Panc1 (cell line): ENCODE measurements at regions not wholly inside any gene's neighbourhood (a gene's known extent, or its start where the extent isn't known, plus 50 kb on each side); places are given as distances from the start of the nearest gene placed in this dataset.
A peak's percentile ranks its signal among the peaks of the same experiment; 100 is the strongest.

Experiments used
- ATAC-seq: fragments of 200-7000 bp; cut with Tn5 transposase; 2 replicates; pipeline ENCODE4 v1.9.1; 2020; ENCODE audit warnings: mild to moderate bottlenecking, moderate library complexity
- BruUV-seq: library from RNA; stranded (reverse); fragments of 400-500 nt; replicated peaks from 2 replicates; lab custom pipeline; 2021; lab: Mats Ljungman, UMichigan
- CTCF ChIA-PET: fragments of 300-600 bp; sonication (Branson Sonifier 250); formaldehyde crosslinking; loops from one replicate; lab custom pipeline; 2022; ENCODE audit warnings: antibody characterized with exemption; lab: Charles Lee
- POLR2A ChIA-PET: fragments of 300-600 bp; sonication (Branson Sonifier 250); formaldehyde crosslinking; loops from one replicate; lab custom pipeline; 2022; ENCODE audit warnings: antibody characterized with exemption; lab: Charles Lee
- DNase-seq: peaks from one replicate; pipeline ENCODE4 v3.0.0-alpha.2; 2010; ENCODE audit warnings: low read depth, low spot score
- H3K27ac ChIP-seq: 2 replicates; pipeline ENCODE4 v1.5.1; 2011; ENCODE audit warnings: mild to moderate bottlenecking, low read length, inconsistent platforms
- H3K27me3 ChIP-seq: fragments of 200-500 bp; sonication (Bioruptor generic); 2 replicates; pipeline ENCODE4 v1.6.0; 2014; ENCODE audit warnings: low read length, inconsistent platforms; ENCODE audit not compliant: control insufficient read depth, insufficient read depth
- H3K36me3 ChIP-seq: fragments of 200-500 bp; sonication (Bioruptor generic); 2 replicates; pipeline ENCODE4 v1.5.1; 2014; ENCODE audit warnings: inconsistent platforms, mild to moderate bottlenecking, low read length, moderate library complexity; ENCODE audit not compliant: control insufficient read depth, insufficient read depth
- H3K4me1 ChIP-seq: 2 replicates; pipeline ENCODE4 v1.5.1; 2011; ENCODE audit warnings: inconsistent platforms, mild to moderate bottlenecking, low read length, moderate library complexity; ENCODE audit not compliant: control insufficient read depth, insufficient read depth
- H3K4me3 ChIP-seq, 2 experiments: 2 replicates each; pipeline ENCODE4 v1.5.1; 2011 to 2012; ENCODE audit warnings: low read depth in 2 of 2, low read length in 2 of 2, mild to moderate bottlenecking in 2 of 2, inconsistent platforms in 1 of 2, moderate library complexity in 1 of 2
- H3K9me3 ChIP-seq: fragments of 200-500 bp; sonication (Bioruptor generic); 2 replicates; pipeline ENCODE4 v1.5.1; 2014; ENCODE audit warnings: low read depth, mild to moderate bottlenecking, inconsistent platforms, low read length, moderate library complexity; ENCODE audit not compliant: control insufficient read depth, insufficient read depth
- CTCF ChIP-seq: fragments of 450-650 bp; IDR thresholded peaks from 2 replicates; pipeline ENCODE4 v1.5.1; 2017; ENCODE audit warnings: mild to moderate bottlenecking
- POLR2AphosphoS5 ChIP-seq: IDR thresholded peaks from 2 replicates; pipeline ENCODE4 v1.6.1; 2012; ENCODE audit warnings: mild to moderate bottlenecking, low read depth, low read length, moderate library complexity
- REST ChIP-seq, 2 experiments: IDR thresholded peaks; 2 replicates each; pipeline ENCODE4 v1.6.1; 2011 to 2012; ENCODE audit warnings: low read depth in 2 of 2, control low read depth in 1 of 2, low read length in 1 of 2, mild to moderate bottlenecking in 1 of 2, moderate library complexity in 1 of 2; ENCODE audit not compliant: insufficient read depth in 1 of 2
- SIN3A ChIP-seq: IDR thresholded peaks from 2 replicates; pipeline ENCODE4 v1.6.1; 2012; ENCODE audit warnings: low read depth, mild to moderate bottlenecking, low read length, moderate library complexity, borderline replicate concordance; ENCODE audit not compliant: insufficient read depth
- TCF7L2 ChIP-seq: IDR thresholded peaks from 2 replicates; pipeline ENCODE4 v1.6.1; 2011; ENCODE audit warnings: mild to moderate bottlenecking, low read depth, low read length, inconsistent platforms
- in situ Hi-C: cut with HindIII; loops from 2 replicates; pipeline ENCODE4 v1.10.0; 2016; ENCODE audit warnings: low sequenced_read_pairs, low pct_unique_long_range_greater_than_20kb
- intact Hi-C: fragments of 100-400 bp; cut with micrococcal nuclease; formaldehyde crosslinking; loops from one replicate; pipeline ENCODE4 v1.10.0; 2022; ENCODE audit not compliant: unreplicated experiment

DNA sequence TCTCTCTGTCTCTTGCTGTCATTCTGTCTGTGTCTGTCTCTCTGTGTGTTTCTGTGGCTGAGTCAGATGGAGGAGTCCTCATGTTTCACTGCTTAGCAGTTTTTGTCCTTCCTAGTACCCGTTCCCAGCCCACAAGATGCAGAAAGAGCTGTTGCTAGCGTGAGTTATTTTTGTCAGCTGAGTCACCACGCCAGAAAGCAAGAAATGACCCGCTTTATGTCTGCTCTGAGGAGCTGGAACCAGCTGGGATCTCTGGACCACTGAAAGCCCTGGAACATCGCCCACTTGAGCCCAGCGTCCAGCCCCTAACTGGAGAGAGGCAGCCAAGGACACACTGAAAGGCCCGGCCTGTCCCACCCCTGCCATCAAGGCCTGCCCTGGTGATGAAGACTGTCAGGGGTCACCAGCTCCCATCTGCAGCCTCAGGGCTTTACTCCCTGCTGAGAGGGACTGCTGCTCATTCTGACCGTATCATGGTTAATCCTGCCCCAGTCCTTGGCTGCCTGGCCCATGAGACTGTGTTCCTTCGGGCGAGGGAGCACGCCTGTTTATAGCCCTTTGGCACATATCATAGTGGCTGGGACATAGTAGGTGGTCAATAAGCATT lies 101.7 kb upstream of the TPM1 start:
- TF ChIP-seq SIN3A, result no peak
- TF ChIP-seq REST (IDR thresholded peaks at IDR 0.05; ENCODE audit: insufficient read depth in 1 of 2, low read depth in 2 of 2, low read length in 1 of 2), result no peak
- TF ChIP-seq CTCF, result no peak
- no peak for TF ChIP-seq TCF7L2
- no peak for TF ChIP-seq POLR2AphosphoS5
- no peaks in the 10 kb centered on the region for H3K36me3 ChIP-seq
- peaks cover 8% of the 10 kb centered on the region for H3K4me1 ChIP-seq
- H3K27ac ChIP-seq, result peak overlapping the region; percentile 1
- no peaks in the 10 kb centered on the region for H3K27me3 ChIP-seq
- ChIA-PET CTCF (interaction anchor here (0.6 kb wide), 1 partner anchor 12 kb away, joined by 3 read pairs; no protein-coding TSS in a partner anchor), POLR2A (interaction anchor here (0.6 kb wide), 2 partner anchors 113 to 125 kb away, joined by 3 to 15 read pairs; no protein-coding TSS in a partner anchor)
- intact Hi-C loops, result no loop called here
- in situ Hi-C loops, result no loop called here
- BruUV-seq, result no TSS peak
- ATAC-seq (peak; percentile 76), DNase-seq (no peak)
- H3K9me3 ChIP-seq, result no peaks in the 10 kb centered on the region
- no peak overlapping the region for H3K4me3 ChIP-seq

- no TSS peak for BruUV-seq
- ChIA-PET POLR2A (no interaction called here), CTCF (no interaction called here)
- no peak overlapping the region for H3K27ac ChIP-seq
- no peak for DNase-seq
- no peak for ATAC-seq
- H3K4me1 ChIP-seq, result peaks cover 7% of the 10 kb centered on the region
- TF ChIP-seq TCF7L2 (no peak), POLR2AphosphoS5 (no peak), REST (IDR thresholded peaks at IDR 0.05; ENCODE audit: insufficient read depth in 1 of 2, low read depth in 2 of 2, low read length in 1 of 2) (no peak), CTCF (no peak), SIN3A (no peak)
- H3K27me3 ChIP-seq, result no peaks in the 10 kb centered on the region
- in situ Hi-C loops (no loop called here), intact Hi-C loops (no loop called here)
- no peak overlapping the region for H3K4me3 ChIP-seq
- H3K9me3 ChIP-seq, result no peaks in the 10 kb centered on the region
- no peaks in the 10 kb centered on the region for H3K36me3 ChIP-seq
Measured at GRCh38 chr15:62941699-62942098, 100.8 kb upstream of the TPM1 start.
